HEK293 (cell line): ENCODE measurements at regions not wholly inside any gene's neighbourhood (a gene's known extent, or its start where the extent isn't known, plus 50 kb on each side); places are given as distances from the start of the nearest gene placed in this dataset.

ENCODE experiments used
- CTCF ChIP-seq: fragments of 450-650 bp; formaldehyde crosslinking; IDR thresholded peaks from 2 replicates; pipeline ENCODE4 v1.5.1; 2016; ENCODE audit warnings: missing biosample characterization, missing genetic modification characterization
- INSM2 ChIP-seq: fragments of 450-650 bp; formaldehyde crosslinking; IDR thresholded peaks from 2 replicates; pipeline ENCODE4 v1.5.1; 2016; ENCODE audit warnings: missing biosample characterization, missing genetic modification characterization
- MZF1 ChIP-seq: fragments of 450-650 bp; formaldehyde crosslinking; IDR thresholded peaks from 2 replicates; pipeline ENCODE4 v1.5.1; 2017; ENCODE audit warnings: missing biosample characterization, missing genetic modification characterization, borderline replicate concordance
- REST ChIP-seq: fragments of 450-650 bp; formaldehyde crosslinking; IDR thresholded peaks from 2 replicates; pipeline ENCODE4 v1.5.1; 2016; ENCODE audit warnings: missing biosample characterization, missing genetic modification characterization
- YY1 ChIP-seq: fragments of 450-650 bp; formaldehyde crosslinking; IDR thresholded peaks from 2 replicates; pipeline ENCODE4 v1.5.1; 2018; ENCODE audit warnings: missing biosample characterization, missing genetic modification characterization
- ZFHX2 ChIP-seq: fragments of 450-650 bp; formaldehyde crosslinking; conservative IDR thresholded peaks from 2 replicates; pipeline ENCODE4 v1.5.1; 2016; ENCODE audit warnings: missing biosample characterization, missing genetic modification characterization
- ZNF639 ChIP-seq: fragments of 450-650 bp; formaldehyde crosslinking; IDR thresholded peaks from 2 replicates; pipeline ENCODE4 v1.5.1; 2016; ENCODE audit warnings: missing biosample characterization, missing genetic modification characterization

GRCh38 chr3:110210086-110210660, 861.4 kb upstream of the NECTIN3 start:
- no peak for TF ChIP-seq MZF1
- no peak for TF ChIP-seq REST (tag by site-specific recombination)
- no peak for TF ChIP-seq INSM2 (tag by site-specific recombination)
- TF ChIP-seq CTCF (tag by site-specific recombination), result no peak
- TF ChIP-seq YY1 (tag by site-specific recombination), result no peak
- no peak for TF ChIP-seq ZNF639 (tag by site-specific recombination)
- TF ChIP-seq ZFHX2, result no peak
